IMR-90 (cell line): ENCODE measurements at regions not wholly inside any gene's neighbourhood (a gene's known extent, or its start where the extent isn't known, plus 50 kb on each side); places are given as distances from the start of the nearest gene placed in this dataset.

Experiments used
- CEBPB ChIP-seq: IDR thresholded peaks from 2 replicates; pipeline ENCODE4 v1.6.1; 2012; ENCODE audit warnings: low read depth, low read length, improper control_type of control experiment
- CHD1 ChIP-seq: IDR thresholded peaks from 2 replicates; pipeline ENCODE4 v1.6.1; 2012; ENCODE audit warnings: low read depth, low read length, improper control_type of control experiment
- CTCF ChIP-seq: conservative IDR thresholded peaks from 2 replicates; pipeline ENCODE4 v1.5.1; 2012; ENCODE audit warnings: mild to moderate bottlenecking, low read depth, low read length, improper control_type of control experiment
- FOS ChIP-seq: fragments of 150-350 bp; IDR thresholded peaks from 2 replicates; pipeline ENCODE4 v1.6.1; 2016; ENCODE audit warnings: low read depth, low read length
- MAFK ChIP-seq: IDR thresholded peaks from 2 replicates; pipeline ENCODE4 v1.6.1; 2012; ENCODE audit warnings: low read depth, low read length, improper control_type of control experiment
- MAZ ChIP-seq: IDR thresholded peaks from 2 replicates; pipeline ENCODE4 v1.6.1; 2012; ENCODE audit warnings: low read depth, mild to moderate bottlenecking, low read length, improper control_type of control experiment, moderate library complexity, borderline replicate concordance
- MXI1 ChIP-seq: IDR thresholded peaks from 2 replicates; pipeline ENCODE4 v1.6.1; 2012; ENCODE audit warnings: low read depth, mild to moderate bottlenecking, low read length, moderate library complexity, borderline replicate concordance
- POLR2A ChIP-seq: IDR thresholded peaks from 2 replicates; pipeline ENCODE4 v1.6.1; 2012; ENCODE audit warnings: mild to moderate bottlenecking, low read depth, low read length
- RAD21 ChIP-seq: IDR thresholded peaks from 2 replicates; pipeline ENCODE4 v1.6.1; 2012; ENCODE audit warnings: low read length, improper control_type of control experiment
- RCOR1 ChIP-seq: IDR thresholded peaks from 2 replicates; pipeline ENCODE4 v1.6.1; 2012; ENCODE audit warnings: mild to moderate bottlenecking, low read length, improper control_type of control experiment; ENCODE audit not compliant: insufficient replicate concordance
- RFX5 ChIP-seq: IDR thresholded peaks from 2 replicates; pipeline ENCODE4 v1.8.0; 2012; ENCODE audit warnings: low read depth, mild to moderate bottlenecking, low read length, moderate library complexity
- SMC3 ChIP-seq: fragments of 150-350 bp; IDR thresholded peaks from 2 replicates; pipeline ENCODE4 v1.6.1; 2016; ENCODE audit warnings: low read depth, mild to moderate bottlenecking, antibody characterized with exemption, low read length, moderate library complexity
- USF2 ChIP-seq: fragments of 150-350 bp; IDR thresholded peaks from 2 replicates; pipeline ENCODE4 v1.6.1; 2017; ENCODE audit warnings: mild to moderate bottlenecking, antibody characterized with exemption, low read length, low read depth

- no peak for TF ChIP-seq CTCF
- TF ChIP-seq RCOR1 = no peak
- TF ChIP-seq SMC3 = no peak
- TF ChIP-seq POLR2A = no peak
- no peak for TF ChIP-seq RAD21
- no peak for TF ChIP-seq MAFK
- TF ChIP-seq RFX5 = no peak
- no peak for TF ChIP-seq MAZ
- no peak for TF ChIP-seq FOS
- no peak for TF ChIP-seq CEBPB
- no peak for TF ChIP-seq CHD1
- TF ChIP-seq USF2 = no peak
- TF ChIP-seq MXI1 = no peak
Measured at GRCh38 chr5:114565139-114565538, 203.3 kb downstream of the KCNN2 start.
